ENCODE measurements at regions not wholly inside any gene's neighbourhood (a gene's known extent, or its start where the extent isn't known, plus 50 kb on each side); places are given as distances from the start of the nearest gene placed in this dataset.

DNA sequence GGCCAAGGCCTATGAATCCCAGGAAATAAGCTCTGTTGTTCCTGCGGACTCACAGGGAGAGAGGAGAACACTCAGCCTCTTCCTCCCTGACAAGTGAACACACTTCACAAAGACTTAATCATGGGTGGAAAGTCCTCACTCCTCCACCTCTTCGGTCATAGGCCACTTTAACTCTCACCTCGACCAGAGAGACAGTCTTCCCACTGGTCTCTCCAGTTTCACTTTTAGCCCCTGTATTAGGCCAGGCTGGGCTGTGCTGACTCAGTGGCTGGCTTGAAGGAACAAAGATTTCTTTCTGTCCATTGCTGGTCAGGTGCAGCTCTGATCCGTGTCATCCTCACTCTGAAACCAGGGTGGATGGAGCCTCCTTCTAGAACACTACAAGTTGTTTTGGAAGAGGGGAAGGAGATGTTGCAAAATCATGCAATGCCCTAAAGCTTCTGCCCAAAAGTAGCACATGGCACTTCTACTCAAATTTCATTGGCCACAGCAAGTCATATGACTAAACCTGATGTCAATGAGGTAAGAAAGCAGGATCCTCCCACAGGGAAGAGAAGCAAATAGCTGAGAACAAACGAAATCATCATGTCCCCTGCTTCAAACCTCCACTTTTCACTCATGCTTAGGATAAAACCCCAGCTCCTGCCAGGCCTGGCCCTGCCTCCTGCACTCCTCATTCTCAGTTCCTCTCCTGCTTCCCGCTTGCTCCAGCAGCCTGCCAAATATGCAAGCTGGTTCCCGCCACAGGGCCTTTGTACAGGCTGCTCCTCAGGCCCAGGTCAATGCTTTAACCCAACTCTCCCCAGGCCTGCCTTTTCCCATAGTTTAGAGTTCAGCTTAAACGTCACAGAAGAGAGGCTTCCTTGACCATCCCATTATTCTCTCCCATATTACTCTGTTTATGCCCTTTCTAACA lies 150.5 kb upstream of the RUNX3 start:
- 77 to 78% methylated on average over 8 of the region's 8 CpGs for WGBS, 2 donors
- no peaks in the 10 kb centered on the region for H3K36me3 ChIP-seq
- DNase-seq, result no peak
- H3K27me3 ChIP-seq, result no peaks in the 10 kb centered on the region
- intact Hi-C loops (cut with DNase I), result no loop called here
- no peak for TF ChIP-seq POLR2A (IDR thresholded peaks at IDR 0.05)
- no peak overlapping the region for H3K27ac ChIP-seq
- H3K4me1 ChIP-seq, result no peaks in the 10 kb centered on the region
- no peaks in the 10 kb centered on the region for H3K9me3 ChIP-seq
- no peak overlapping the region for H3K4me3 ChIP-seq (replicated peaks in 1 of 3)

DNA sequence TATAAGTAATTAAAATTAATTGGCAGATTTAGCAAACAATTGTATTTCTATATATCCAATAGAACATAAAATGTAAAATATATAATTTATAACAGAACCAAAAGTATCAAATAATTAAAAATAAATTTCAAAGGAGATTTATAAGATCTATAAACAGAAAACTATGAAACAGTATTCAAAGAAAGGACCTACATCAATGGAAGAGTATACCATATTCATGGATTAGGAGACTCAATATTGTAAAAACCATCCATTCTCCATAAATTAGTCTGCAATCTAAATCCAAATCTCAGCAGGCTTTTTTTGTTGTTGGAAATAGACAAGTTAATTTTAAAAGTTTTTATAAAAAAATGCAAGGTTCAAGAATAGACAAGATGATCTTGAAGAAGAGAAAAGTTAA lies 149.0 kb upstream of the RUNX3 start:
- H3K36me3 ChIP-seq, result no peaks in the 10 kb centered on the region
- H3K4me1 ChIP-seq, result no peaks in the 10 kb centered on the region
- intact Hi-C loops (cut with DNase I), result no loop called here
- no peaks in the 10 kb centered on the region for H3K27me3 ChIP-seq
- DNase-seq, result no peak
- H3K27ac ChIP-seq, result no peak overlapping the region
- TF ChIP-seq, protein P1, sequence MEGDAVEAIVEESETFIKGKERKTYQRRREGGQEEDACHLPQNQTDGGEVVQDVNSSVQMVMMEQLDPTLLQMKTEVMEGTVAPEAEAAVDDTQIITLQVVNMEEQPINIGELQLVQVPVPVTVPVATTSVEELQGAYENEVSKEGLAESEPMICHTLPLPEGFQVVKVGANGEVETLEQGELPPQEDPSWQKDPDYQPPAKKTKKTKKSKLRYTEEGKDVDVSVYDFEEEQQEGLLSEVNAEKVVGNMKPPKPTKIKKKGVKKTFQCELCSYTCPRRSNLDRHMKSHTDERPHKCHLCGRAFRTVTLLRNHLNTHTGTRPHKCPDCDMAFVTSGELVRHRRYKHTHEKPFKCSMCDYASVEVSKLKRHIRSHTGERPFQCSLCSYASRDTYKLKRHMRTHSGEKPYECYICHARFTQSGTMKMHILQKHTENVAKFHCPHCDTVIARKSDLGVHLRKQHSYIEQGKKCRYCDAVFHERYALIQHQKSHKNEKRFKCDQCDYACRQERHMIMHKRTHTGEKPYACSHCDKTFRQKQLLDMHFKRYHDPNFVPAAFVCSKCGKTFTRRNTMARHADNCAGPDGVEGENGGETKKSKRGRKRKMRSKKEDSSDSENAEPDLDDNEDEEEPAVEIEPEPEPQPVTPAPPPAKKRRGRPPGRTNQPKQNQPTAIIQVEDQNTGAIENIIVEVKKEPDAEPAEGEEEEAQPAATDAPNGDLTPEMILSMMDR (IDR thresholded peaks at IDR 0.05), result no peak
- TF ChIP-seq POLR2A (IDR thresholded peaks at IDR 0.05), result no peak
- H3K9me3 ChIP-seq, result no peaks in the 10 kb centered on the region
- no peak overlapping the region for H3K4me3 ChIP-seq (replicated peaks in 1 of 3)

- H3K27me3 ChIP-seq, result no peaks in the 10 kb centered on the region
- no peaks in the 10 kb centered on the region for H3K36me3 ChIP-seq
- no peak overlapping the region for H3K27ac ChIP-seq
- WGBS, 2 donors, result 85 to 91% methylated on average over 13 of the region's 13 CpGs
- TF ChIP-seq, protein P1 (IDR thresholded peaks at IDR 0.05), result no peak
- no peak for TF ChIP-seq POLR2A (IDR thresholded peaks at IDR 0.05)
- no peak overlapping the region for H3K4me3 ChIP-seq (replicated peaks in 1 of 3)
- H3K4me1 ChIP-seq, result no peaks in the 10 kb centered on the region
- no peaks in the 10 kb centered on the region for H3K9me3 ChIP-seq
- intact Hi-C loops (cut with DNase I), result no loop called here
- no peak for DNase-seq
Observed at GRCh38 chr1:25074351-25075227, 144.5 kb upstream of the RUNX3 start.

DNA sequence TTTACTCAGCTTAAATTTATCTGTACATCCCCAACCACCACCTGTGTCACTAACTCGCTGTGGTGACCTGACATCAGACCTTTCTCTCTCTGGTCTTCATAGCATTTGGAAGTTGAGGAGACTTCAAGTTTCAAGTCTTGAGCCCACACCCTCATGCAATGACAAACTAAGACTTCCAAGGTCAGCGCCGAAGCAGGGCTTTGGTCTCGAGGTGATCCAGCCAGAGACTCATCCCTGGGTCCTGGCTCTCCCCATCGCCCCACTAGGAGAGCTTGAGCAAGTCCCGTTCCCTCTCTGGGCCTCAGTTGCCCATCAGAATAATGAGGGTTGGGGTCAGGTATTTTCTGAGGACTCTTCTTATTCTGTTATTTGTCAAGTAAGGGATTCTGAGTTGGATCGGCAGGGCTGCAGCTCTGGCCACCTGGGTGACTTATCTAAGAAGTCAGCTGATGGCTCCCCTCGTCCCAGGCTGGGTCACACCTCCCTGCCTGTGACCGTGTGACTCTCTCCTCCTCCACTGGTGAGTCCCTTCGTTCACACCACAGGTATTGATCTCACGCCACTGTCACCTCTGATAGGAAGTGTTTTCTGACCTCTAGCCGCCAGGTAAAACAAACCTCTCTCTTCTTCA lies 143.7 kb upstream of the RUNX3 start:
- TF ChIP-seq POLR2A (IDR thresholded peaks at IDR 0.05), result no peak
- TF ChIP-seq, protein P1 (IDR thresholded peaks at IDR 0.05), result no peak
- Histone ChIP-seq H3K9me3 (no peaks in the 10 kb centered on the region), H3K36me3 (no peaks in the 10 kb centered on the region), H3K4me3 (replicated peaks in 1 of 3) (no peak overlapping the region), H3K4me1 (no peaks in the 10 kb centered on the region), H3K27ac (no peak overlapping the region), H3K27me3 (no peaks in the 10 kb centered on the region)
- 73 to 79% methylated on average over 12 of the region's 12 CpGs for WGBS, 2 donors
- intact Hi-C loops (cut with DNase I), result no loop called here
- DNase-seq, result no peak

DNA sequence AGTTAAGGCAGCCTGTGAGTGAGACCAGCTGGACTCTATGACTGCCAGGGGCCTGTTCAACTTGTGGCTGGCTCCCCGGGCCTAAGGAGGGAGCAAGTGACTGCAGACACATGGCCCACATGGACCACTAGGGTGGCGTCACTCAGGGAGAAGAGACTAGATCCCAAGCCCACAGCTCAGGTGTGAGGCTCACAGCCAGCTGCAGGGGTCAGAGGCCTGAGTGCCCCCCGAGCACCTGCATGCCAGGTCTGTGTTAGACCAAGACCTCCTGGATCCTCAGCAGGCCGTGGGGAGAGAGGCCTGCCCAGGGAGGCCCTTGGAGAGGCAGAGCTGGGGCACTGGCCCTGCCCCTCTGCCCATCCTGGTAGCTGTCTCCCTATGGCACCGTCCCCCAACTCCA lies 142.4 kb upstream of the RUNX3 start:
- 91% methylated on average over 4 of the region's 5 CpGs; no CpG with 5 or more reads in 1 of the 2 donors for WGBS, 2 donors
- no peaks in the 10 kb centered on the region for H3K9me3 ChIP-seq
- no peaks in the 10 kb centered on the region for H3K36me3 ChIP-seq
- no peak overlapping the region for H3K27ac ChIP-seq
- H3K27me3 ChIP-seq, result no peaks in the 10 kb centered on the region
- intact Hi-C loops (cut with DNase I), result no loop called here
- no peak overlapping the region for H3K4me3 ChIP-seq (replicated peaks in 1 of 3)
- TF ChIP-seq, protein P1 (IDR thresholded peaks at IDR 0.05), result no peak
- TF ChIP-seq POLR2A (IDR thresholded peaks at IDR 0.05), result no peak
- H3K4me1 ChIP-seq, result no peaks in the 10 kb centered on the region
- DNase-seq, result no peak

All from thyroid gland (tissue), 4 donors.